Upper lobe of left lung (tissue), 6 donors: ENCODE measurements at regions not wholly inside any gene's neighbourhood (a gene's known extent, or its start where the extent isn't known, plus 50 kb on each side); places are given as distances from the start of the nearest gene placed in this dataset.

Experiments
- ATAC-seq, 2 donors: fragments of 200-7000 bp; cut with Tn5 transposase; one replicate each; pipeline ENCODE4 v1.9.1; 2022; ENCODE audit warnings: mild to moderate bottlenecking in 2 of 2, moderate library complexity in 2 of 2; ENCODE audit not compliant: low FRiP score in 2 of 2
- DNase-seq, 2 donors: peaks; one replicate each; pipeline ENCODE4 v3.0.0-alpha.2; 2019 to 2020
- H3K27ac ChIP-seq, 4 donors: fragments of 200-600 bp; sonication (generic); one replicate each; pipeline ENCODE4 v1.5.1; 2016 to 2019
- H3K27me3 ChIP-seq, 4 donors: fragments of 200-600 bp; sonication (generic); one replicate each; pipeline ENCODE4 v1.5.1; 2017 to 2019
- H3K36me3 ChIP-seq, 4 donors: fragments of 200-600 bp; sonication (generic); one replicate each; pipeline ENCODE4 v1.5.1; 2016 to 2019
- H3K4me1 ChIP-seq, 4 donors: fragments of 200-600 bp; sonication (generic); one replicate each; pipeline ENCODE4 v1.5.1; 2018 to 2019
- H3K4me3 ChIP-seq, 4 donors: fragments of 200-600 bp; sonication (generic); one replicate each; pipeline ENCODE4 v1.5.1; 2017 to 2019; ENCODE audit warnings: mild to moderate bottlenecking in 2 of 4, moderate library complexity in 1 of 4
- H3K9me3 ChIP-seq, 4 donors: fragments of 200-600 bp; sonication (generic); one replicate each; pipeline ENCODE4 v1.5.1; 2018 to 2019
- EP300 ChIP-seq, 4 donors: sonication (generic); formaldehyde crosslinking; IDR thresholded peaks; one replicate each; pipeline ENCODE4 v1.5.1; 2017; ENCODE audit warnings: antibody characterized with exemption in 4 of 4, control low read depth in 2 of 4
- POLR2A ChIP-seq, 4 donors: fragments of 450-650 bp; IDR thresholded peaks; one replicate each; pipeline ENCODE4 v1.5.1; 2016 to 2017; ENCODE audit warnings: antibody characterized with exemption in 4 of 4, mild to moderate bottlenecking in 2 of 4
- POLR2AphosphoS5 ChIP-seq, 2 donors: sonication (generic); formaldehyde crosslinking; IDR thresholded peaks; one replicate each; pipeline ENCODE4 v1.5.1; 2017; ENCODE audit warnings: antibody characterized with exemption in 2 of 2
- WGBS, 2 donors: methylation state at CpG; one replicate each; pipeline ENCODE4 v1.1.5; 2017 to 2018; 5-methylcytosine and 5-hydroxymethylcytosine counted together
- TF ChIP-seq, protein P1 (sequence below), 6 experiments: fragments of 450-650 bp in 4 of 6; fragments of 200-600 bp in 2 of 6; sonication (generic) in 2 of 6; IDR thresholded peaks; one replicate each; pipeline ENCODE4 v1.5.1; 2016 to 2019; ENCODE audit warnings: antibody characterized with exemption in 6 of 6
- donor health status: DM: no; HTN: no; CAD: no; lungs with moderate emphysema.
- donor health status: DM: no; HTN: yes; CAD: no; lungs with severe emphysema.

DNA sequence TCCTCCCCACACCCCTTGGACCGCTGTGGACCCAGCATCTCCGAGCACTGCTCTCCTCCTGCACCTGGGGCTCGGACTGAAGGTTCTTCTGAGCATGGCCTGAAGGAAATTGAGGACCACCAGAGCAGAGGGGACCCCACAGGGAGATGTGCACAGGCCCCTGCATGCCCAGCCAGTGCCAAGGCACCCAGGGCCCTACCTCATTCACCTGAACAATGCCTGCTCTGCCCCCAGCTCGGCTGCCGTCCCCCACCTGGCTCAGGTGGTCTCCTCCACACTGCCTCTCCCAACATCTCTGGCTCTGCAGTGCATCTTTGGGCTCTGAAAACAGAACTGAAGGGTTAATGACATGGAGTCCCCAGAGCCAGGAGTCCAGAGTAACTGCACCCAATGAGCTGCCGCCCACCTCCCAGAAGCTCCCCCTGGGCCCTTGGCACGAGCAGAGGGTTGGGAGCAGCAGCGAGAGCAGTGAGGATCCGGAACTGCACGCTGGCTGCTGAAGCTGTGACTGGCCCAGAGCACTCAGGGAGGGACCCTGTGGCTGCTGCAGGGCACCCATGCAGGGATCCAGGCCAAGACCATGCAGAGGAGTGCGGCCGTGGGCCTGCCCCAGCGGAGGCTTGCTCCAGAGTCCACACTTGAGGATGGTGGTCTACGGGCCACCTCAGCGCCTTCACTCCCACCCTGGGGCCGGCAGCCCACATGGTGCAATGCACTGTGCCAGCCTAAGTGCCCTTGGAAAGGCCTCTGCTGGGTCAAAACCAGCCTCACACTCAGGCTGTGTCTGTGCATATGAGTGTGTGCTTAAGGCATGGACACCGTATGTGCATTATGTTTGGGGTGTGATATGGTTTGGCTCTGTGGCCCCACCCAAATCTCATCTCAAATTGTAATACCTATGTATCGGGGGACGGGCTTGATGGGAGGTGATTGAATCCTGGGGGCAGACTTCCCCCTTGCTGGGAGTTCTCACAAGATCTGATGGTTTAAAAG is 686.1 kb downstream of the TBC1D22A start:
- H3K4me3 ChIP-seq = no peak overlapping the region
- H3K36me3 ChIP-seq = no peaks in the 10 kb centered on the region
- no peak overlapping the region for H3K27ac ChIP-seq
- ATAC-seq (no peak), DNase-seq (peak in 1 of 2 donors; percentile 75)
- H3K9me3 ChIP-seq = no peaks in the 10 kb centered on the region
- no peaks in the 10 kb centered on the region for H3K27me3 ChIP-seq
- TF ChIP-seq EP300 (IDR thresholded peaks at IDR 0.05) (no peak), POLR2A (IDR thresholded peaks at IDR 0.05) (no peak), POLR2AphosphoS5 (IDR thresholded peaks at IDR 0.05) (no peak)
- TF ChIP-seq, protein P1, sequence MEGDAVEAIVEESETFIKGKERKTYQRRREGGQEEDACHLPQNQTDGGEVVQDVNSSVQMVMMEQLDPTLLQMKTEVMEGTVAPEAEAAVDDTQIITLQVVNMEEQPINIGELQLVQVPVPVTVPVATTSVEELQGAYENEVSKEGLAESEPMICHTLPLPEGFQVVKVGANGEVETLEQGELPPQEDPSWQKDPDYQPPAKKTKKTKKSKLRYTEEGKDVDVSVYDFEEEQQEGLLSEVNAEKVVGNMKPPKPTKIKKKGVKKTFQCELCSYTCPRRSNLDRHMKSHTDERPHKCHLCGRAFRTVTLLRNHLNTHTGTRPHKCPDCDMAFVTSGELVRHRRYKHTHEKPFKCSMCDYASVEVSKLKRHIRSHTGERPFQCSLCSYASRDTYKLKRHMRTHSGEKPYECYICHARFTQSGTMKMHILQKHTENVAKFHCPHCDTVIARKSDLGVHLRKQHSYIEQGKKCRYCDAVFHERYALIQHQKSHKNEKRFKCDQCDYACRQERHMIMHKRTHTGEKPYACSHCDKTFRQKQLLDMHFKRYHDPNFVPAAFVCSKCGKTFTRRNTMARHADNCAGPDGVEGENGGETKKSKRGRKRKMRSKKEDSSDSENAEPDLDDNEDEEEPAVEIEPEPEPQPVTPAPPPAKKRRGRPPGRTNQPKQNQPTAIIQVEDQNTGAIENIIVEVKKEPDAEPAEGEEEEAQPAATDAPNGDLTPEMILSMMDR (IDR thresholded peaks at IDR 0.05) = no peak
- WGBS, 2 donors = 83 to 89% methylated on average over 14 to 19 of the region's 19 CpGs
- no peaks in the 10 kb centered on the region for H3K4me1 ChIP-seq

DNA sequence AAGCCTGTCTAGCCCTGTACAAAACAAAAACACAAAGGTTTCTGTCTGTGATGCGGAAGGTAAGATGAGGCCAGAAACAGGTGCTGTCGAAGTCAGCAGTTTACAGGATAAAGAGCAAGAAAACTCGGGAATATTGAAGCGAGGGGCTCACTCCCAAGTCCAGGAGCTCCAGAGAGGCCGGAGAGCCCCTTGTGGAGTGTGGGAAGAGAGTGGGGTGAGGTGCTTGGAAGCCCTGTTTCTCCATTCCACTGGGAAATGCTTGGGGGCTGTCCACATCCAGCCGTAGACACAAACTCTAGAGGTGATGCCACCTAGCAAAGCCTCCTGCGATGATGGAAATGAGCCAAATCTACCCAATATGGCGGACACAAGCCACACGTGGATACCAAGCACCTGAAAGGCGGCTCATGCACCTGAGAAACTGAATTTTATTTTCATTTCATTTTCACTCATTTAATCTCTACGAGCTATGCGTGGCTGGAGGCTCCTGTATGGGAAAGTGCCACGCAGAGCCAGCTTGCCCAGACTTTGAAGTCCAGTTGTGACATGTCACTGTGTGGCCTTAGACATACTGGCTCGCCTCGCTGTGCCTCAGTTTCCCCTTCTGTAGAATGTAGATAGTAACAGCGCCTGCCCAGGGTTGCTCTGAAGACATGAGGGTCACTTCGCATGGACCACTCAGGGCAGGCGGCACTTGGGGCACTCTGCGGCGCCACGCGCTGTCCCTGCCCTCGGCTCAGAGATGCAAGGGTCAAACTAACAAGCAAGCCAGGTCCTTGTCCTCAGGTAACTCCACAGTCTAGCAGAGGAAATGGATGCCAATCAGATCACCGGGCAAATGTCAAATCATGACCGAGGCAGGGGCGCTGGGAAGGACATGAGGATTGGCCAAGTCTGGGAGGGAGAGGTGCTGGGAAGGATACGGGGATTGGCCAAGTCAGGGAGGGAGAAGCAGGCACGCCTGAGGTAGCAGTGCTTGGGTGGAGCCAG is 684.7 kb downstream of the TBC1D22A start:
- no peak for TF ChIP-seq POLR2AphosphoS5 (IDR thresholded peaks at IDR 0.05)
- TF ChIP-seq POLR2A (IDR thresholded peaks at IDR 0.05) = no peak
- no peak for TF ChIP-seq EP300 (IDR thresholded peaks at IDR 0.05)
- TF ChIP-seq, protein P1 (IDR thresholded peaks at IDR 0.05) = no peak
- ATAC-seq = no peak
- H3K27me3 ChIP-seq = no peaks in the 10 kb centered on the region
- H3K36me3 ChIP-seq = no peaks in the 10 kb centered on the region
- 87 to 91% methylated on average over 21 to 24 of the region's 28 CpGs for WGBS, 2 donors
- no peaks in the 10 kb centered on the region for H3K4me1 ChIP-seq
- no peak overlapping the region for H3K4me3 ChIP-seq
- H3K9me3 ChIP-seq = peaks cover 0 to 8% (median 0%) of the 10 kb centered on the region in 4 donors
- DNase-seq = peak in 1 of 2 donors; percentile 36
- H3K27ac ChIP-seq = no peak overlapping the region

DNA sequence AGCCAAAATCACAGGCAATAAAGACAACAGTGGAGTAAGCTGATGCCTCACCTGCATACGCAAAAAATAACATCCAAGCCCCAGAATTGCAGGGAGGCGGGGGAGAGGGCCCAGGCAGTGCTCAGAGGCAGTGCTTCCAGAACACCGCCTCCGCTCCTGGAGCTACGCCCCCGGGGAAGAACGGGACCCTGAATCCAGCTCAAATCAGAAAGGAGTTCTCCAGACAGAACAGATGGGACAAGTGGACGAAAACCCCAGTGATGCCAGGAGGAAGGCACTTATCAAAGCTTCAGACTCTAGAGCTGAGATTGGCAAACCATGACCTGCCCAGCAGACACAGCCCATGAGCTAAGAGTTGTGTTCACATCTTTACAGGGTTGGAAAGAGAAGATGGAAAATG is 683.9 kb downstream of the TBC1D22A start:
- DNase-seq = peak in 1 of 2 donors; percentile 36

DNA sequence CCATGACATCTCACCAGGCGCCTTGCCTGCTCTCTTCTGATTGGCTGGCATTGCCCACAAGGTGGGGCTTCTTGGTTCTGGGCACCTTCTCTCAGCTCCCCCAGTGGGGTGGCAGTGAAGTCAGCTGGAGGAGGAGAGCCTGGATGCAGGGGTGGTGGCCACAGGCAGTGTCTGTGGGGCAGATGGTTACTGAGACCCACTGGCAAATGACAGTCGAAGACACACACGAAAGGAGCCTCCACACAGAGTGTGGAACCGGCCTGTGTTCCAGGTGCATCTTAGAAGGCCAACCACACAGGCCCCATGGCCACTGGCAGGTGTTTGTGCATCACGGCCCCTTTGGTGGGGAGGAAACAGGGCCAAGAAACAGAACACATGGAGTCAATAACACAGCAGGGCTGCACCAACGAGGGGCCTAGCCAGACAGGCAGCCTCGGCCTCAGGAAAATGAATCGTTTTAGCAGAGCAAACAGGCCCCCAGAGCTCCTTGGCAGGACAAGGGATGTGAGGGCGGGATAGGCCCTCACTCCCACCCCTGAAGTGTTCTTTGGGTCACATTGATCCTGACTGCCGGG is 683.4 kb downstream of the TBC1D22A start:
- no peak for ATAC-seq
- 78 to 82% methylated on average over 10 of the region's 10 CpGs for WGBS, 2 donors
- TF ChIP-seq POLR2AphosphoS5 (IDR thresholded peaks at IDR 0.05) (no peak), EP300 (IDR thresholded peaks at IDR 0.05) (no peak), POLR2A (IDR thresholded peaks at IDR 0.05) (no peak)
- TF ChIP-seq, protein P1 (IDR thresholded peaks at IDR 0.05) = no peak
- Histone ChIP-seq H3K9me3 (peaks cover 0 to 14% (median 1%) of the 10 kb centered on the region in 4 donors), H3K27ac (no peak overlapping the region), H3K4me1 (no peaks in the 10 kb centered on the region), H3K4me3 (no peak overlapping the region), H3K36me3 (no peaks in the 10 kb centered on the region), H3K27me3 (no peaks in the 10 kb centered on the region)
- DNase-seq = no peak

More for the DNA sequence above, 683.9 kb downstream of the TBC1D22A start:
- 90 to 94% methylated on average over 8 of the region's 8 CpGs for WGBS, 2 donors
- ATAC-seq = no peak
- TF ChIP-seq EP300 (IDR thresholded peaks at IDR 0.05) (no peak), POLR2A (IDR thresholded peaks at IDR 0.05) (no peak), POLR2AphosphoS5 (IDR thresholded peaks at IDR 0.05) (no peak)
- TF ChIP-seq, protein P1 (IDR thresholded peaks at IDR 0.05) = no peak
- Histone ChIP-seq H3K9me3 (peaks cover 0 to 14% (median 1%) of the 10 kb centered on the region in 4 donors), H3K27ac (no peak overlapping the region), H3K27me3 (no peaks in the 10 kb centered on the region), H3K4me1 (no peaks in the 10 kb centered on the region), H3K4me3 (no peak overlapping the region), H3K36me3 (no peaks in the 10 kb centered on the region)
